CD14-positive monocyte (primary cell): ENCODE measurements at regions not wholly inside any gene's neighbourhood (a gene's known extent, or its start where the extent isn't known, plus 50 kb on each side); places are given as distances from the start of the nearest gene placed in this dataset. TPM values are rescaled to one million over a fixed set of nuclear protein-coding genes. Genes with fewer than 3 reads are reported as not detected.

ENCODE experiments used
- DNase-seq, 3 donors: peaks; one replicate each; pipeline ENCODE4 v3.0.0-alpha.2; 2011 to 2022
- H2AFZ ChIP-seq: 2 replicates; pipeline ENCODE4 v1.6.0; 2012; ENCODE audit warnings: mild to moderate bottlenecking, low read depth, low read length, inconsistent platforms; ENCODE audit not compliant: insufficient read depth, poor library complexity, severe bottlenecking
- H3K27ac ChIP-seq, 2 donors: 1 replicate in 1 of 2; 2 replicates in 1 of 2; pipeline ENCODE4 v1.5.1; 2012 to 2013; ENCODE audit warnings: low read length in 2 of 2, control low read depth in 1 of 2, inconsistent platforms in 1 of 2, low read depth in 1 of 2, mild to moderate bottlenecking in 1 of 2
- H3K27me3 ChIP-seq, 2 donors: one replicate each; pipeline versions ENCODE4 v1.6.0 to v1.6.1; 2011 to 2013; ENCODE audit warnings: low read length in 2 of 2; ENCODE audit not compliant: control insufficient read depth in 2 of 2, insufficient read depth in 2 of 2
- H3K36me3 ChIP-seq, 2 donors: replicated peaks in 1 of 2; 1 replicate in 1 of 2; 2 replicates in 1 of 2; pipeline versions ENCODE4 v1.5.1 to v1.6.1; 2012 to 2013; ENCODE audit warnings: low read length in 2 of 2, control low read depth in 1 of 2, inconsistent platforms in 1 of 2, mild to moderate bottlenecking in 1 of 2; ENCODE audit not compliant: insufficient read depth in 2 of 2, control insufficient read depth in 1 of 2
- H3K4me1 ChIP-seq, 2 donors: 1 replicate in 1 of 2; 2 replicates in 1 of 2; pipeline versions ENCODE4 v1.5.1 to v1.6.1; 2012 to 2013; ENCODE audit warnings: low read length in 2 of 2, control low read depth in 1 of 2, inconsistent platforms in 1 of 2, mild to moderate bottlenecking in 1 of 2, moderate library complexity in 1 of 2; ENCODE audit not compliant: insufficient read depth in 2 of 2, control insufficient read depth in 1 of 2
- H3K4me2 ChIP-seq: replicated peaks from 2 replicates; pipeline ENCODE3; 2012; ENCODE audit warnings: low read length, moderate library complexity, mild to moderate bottlenecking; ENCODE audit not compliant: poor library complexity, severe bottlenecking; ENCODE audit errors: extremely low read depth
- H3K4me3 ChIP-seq, 3 experiments: fragments of 200-600 bp in 1 of 3; sonication (generic) in 1 of 3; replicated peaks in 1 of 3; 1 replicate in 2 of 3; 2 replicates in 1 of 3; pipeline ENCODE4 v1.5.1; 2011 to 2013; ENCODE audit warnings: low read length in 3 of 3, mild to moderate bottlenecking in 3 of 3, control low read depth in 2 of 3, low read depth in 2 of 3, inconsistent platforms in 1 of 3, moderate library complexity in 1 of 3
- H3K79me2 ChIP-seq: 2 replicates; pipeline ENCODE4 v1.6.0; 2012; ENCODE audit warnings: mild to moderate bottlenecking, control low read depth, inconsistent platforms, low read length, moderate library complexity; ENCODE audit not compliant: insufficient read depth
- H3K9ac ChIP-seq: 2 replicates; pipeline ENCODE4 v1.6.0; 2017; ENCODE audit warnings: low read length, mild to moderate bottlenecking; ENCODE audit not compliant: insufficient read depth, poor library complexity, severe bottlenecking
- H3K9me3 ChIP-seq, 2 donors: replicated peaks in 1 of 2; 1 replicate in 1 of 2; 2 replicates in 1 of 2; pipeline versions ENCODE4 v1.5.1 to v1.6.1; 2012 to 2013; ENCODE audit warnings: low read length in 2 of 2, control low read depth in 1 of 2; ENCODE audit not compliant: control insufficient read depth in 1 of 2, insufficient read depth in 1 of 2
- H4K20me1 ChIP-seq: 2 replicates; pipeline ENCODE4 v1.6.0; 2012; ENCODE audit warnings: mild to moderate bottlenecking, low read length, control low read depth, moderate library complexity; ENCODE audit not compliant: insufficient read depth
- H3K27ac Mint-ChIP-seq, 7 donors: one replicate each; pipeline ENCODE4 v1.8.0; 2020; ENCODE audit warnings: mild to moderate bottlenecking in 7 of 7, mixed read lengths in 7 of 7, moderate library complexity in 6 of 7, inconsistent platforms in 2 of 7
- H3K27me3 Mint-ChIP-seq, 3 donors: one replicate each; pipeline ENCODE4 v1.8.0; 2021 to 2022; ENCODE audit warnings: low read depth in 3 of 3, mild to moderate bottlenecking in 3 of 3, mixed read lengths in 3 of 3, moderate library complexity in 3 of 3, inconsistent platforms in 1 of 3
- H3K36me3 Mint-ChIP-seq, 2 donors: one replicate each; pipeline ENCODE4 v1.8.0; 2020; ENCODE audit warnings: mixed read lengths in 2 of 2, inconsistent platforms in 1 of 2, mild to moderate bottlenecking in 1 of 2
- H3K4me1 Mint-ChIP-seq: one replicate; pipeline ENCODE4 v1.8.0; 2020; ENCODE audit warnings: mild to moderate bottlenecking, mixed read lengths
- H3K4me3 Mint-ChIP-seq, 2 donors: one replicate each; pipeline ENCODE4 v1.8.0; 2020; ENCODE audit warnings: mild to moderate bottlenecking in 2 of 2, mixed read lengths in 2 of 2, moderate library complexity in 1 of 2
- H3K9me3 Mint-ChIP-seq, 7 donors: one replicate each; pipeline ENCODE4 v1.8.0; 2020 to 2022; ENCODE audit warnings: mixed read lengths in 7 of 7, mild to moderate bottlenecking in 6 of 7, moderate library complexity in 6 of 7, inconsistent platforms in 2 of 7
- CTCF ChIP-seq: fragments of 200-600 bp; IDR thresholded peaks from one replicate; pipeline ENCODE4 v1.8.0; 2022; ENCODE audit warnings: antibody characterized with exemption, mild to moderate bottlenecking
- WGBS: methylation state at CpG from one replicate; pipeline ENCODE4 v1.1.5; 2013; ENCODE audit warnings: missing lambda C conversion rate; ENCODE audit not compliant: insufficient coverage; 5-methylcytosine and 5-hydroxymethylcytosine counted together
- intact Hi-C, 2 donors: fragments of 100-400 bp; cut with micrococcal nuclease; formaldehyde crosslinking; loops; one replicate each; pipeline versions ENCODE4 v1.15.0 to v1.15.1; 2023
- small RNA-seq: library from RNA; depleted of rRNA; stranded (forward); fragments of <200 nt; gene quantifications from one replicate; pipeline ENCODE3, GENCODE V24; 2012; ENCODE audit warnings: low read depth; ENCODE audit not compliant: insufficient read length

GRCh38 chrX:117274965-117275364, 812.2 kb upstream of the CT83 start:
- DNase-seq, result no peak
- Histone ChIP-seq H3K27me3 (no peaks in the 10 kb centered on the region), H3K4me3 (no peak overlapping the region), H2AFZ (no peak overlapping the region), H3K36me3 (no peaks in the 10 kb centered on the region), H4K20me1 (no peaks in the 10 kb centered on the region), H3K4me2 (no peak overlapping the region), H3K9ac (no peak overlapping the region), H3K9me3 (no peaks in the 10 kb centered on the region), H3K79me2 (no peaks in the 10 kb centered on the region), H3K27ac (no peak overlapping the region), H3K4me1 (no peaks in the 10 kb centered on the region)
- TF ChIP-seq CTCF, result no peak
- peaks cover 0 to 6% (median 3%) of the 10 kb centered on the region in 7 donors for H3K9me3 Mint-ChIP-seq
- H3K36me3 Mint-ChIP-seq, result no peaks in the 10 kb centered on the region
- H3K4me1 Mint-ChIP-seq, result no peaks in the 10 kb centered on the region
- H3K27me3 Mint-ChIP-seq, result peaks cover 0 to 1% (median 0%) of the 10 kb centered on the region in 3 donors
- no peak overlapping the region for H3K4me3 Mint-ChIP-seq
- no CpG with 5 or more reads among the region's 4 CpGs for WGBS
- intact Hi-C loops, result no loop called here
- no peak overlapping the region for H3K27ac Mint-ChIP-seq

Small RNA genes lying in the stretch of these regions (small RNA-seq; reads per million reads assigned to genes)
- not detected for gene AC005002.2
